ENCODE measurements at regions not wholly inside any gene's neighbourhood (a gene's known extent, or its start where the extent isn't known, plus 50 kb on each side); places are given as distances from the start of the nearest gene placed in this dataset.

DNA sequence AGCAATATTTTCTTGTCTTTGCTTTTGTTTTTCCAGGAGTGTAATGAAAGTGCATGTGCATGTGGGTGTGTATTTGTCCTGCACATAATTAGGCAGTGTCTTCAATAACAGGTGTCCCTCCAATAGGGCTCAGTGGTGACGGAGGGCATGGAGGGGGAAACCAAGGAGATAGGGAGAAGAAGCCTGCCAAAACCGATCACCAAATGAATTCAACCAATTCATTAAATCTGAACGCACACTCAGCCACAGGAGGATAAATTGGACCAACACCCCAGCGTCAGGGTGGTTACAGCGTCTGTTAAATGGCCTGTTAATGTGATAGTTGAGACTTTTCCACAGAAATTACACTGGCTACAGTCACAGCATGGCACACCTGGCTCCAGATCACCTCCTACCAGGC is 527.6 kb downstream of the CD83 start:
- TF ChIP-seq, protein P1, sequence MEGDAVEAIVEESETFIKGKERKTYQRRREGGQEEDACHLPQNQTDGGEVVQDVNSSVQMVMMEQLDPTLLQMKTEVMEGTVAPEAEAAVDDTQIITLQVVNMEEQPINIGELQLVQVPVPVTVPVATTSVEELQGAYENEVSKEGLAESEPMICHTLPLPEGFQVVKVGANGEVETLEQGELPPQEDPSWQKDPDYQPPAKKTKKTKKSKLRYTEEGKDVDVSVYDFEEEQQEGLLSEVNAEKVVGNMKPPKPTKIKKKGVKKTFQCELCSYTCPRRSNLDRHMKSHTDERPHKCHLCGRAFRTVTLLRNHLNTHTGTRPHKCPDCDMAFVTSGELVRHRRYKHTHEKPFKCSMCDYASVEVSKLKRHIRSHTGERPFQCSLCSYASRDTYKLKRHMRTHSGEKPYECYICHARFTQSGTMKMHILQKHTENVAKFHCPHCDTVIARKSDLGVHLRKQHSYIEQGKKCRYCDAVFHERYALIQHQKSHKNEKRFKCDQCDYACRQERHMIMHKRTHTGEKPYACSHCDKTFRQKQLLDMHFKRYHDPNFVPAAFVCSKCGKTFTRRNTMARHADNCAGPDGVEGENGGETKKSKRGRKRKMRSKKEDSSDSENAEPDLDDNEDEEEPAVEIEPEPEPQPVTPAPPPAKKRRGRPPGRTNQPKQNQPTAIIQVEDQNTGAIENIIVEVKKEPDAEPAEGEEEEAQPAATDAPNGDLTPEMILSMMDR (conservative IDR thresholded peaks at IDR 0.05): no peak
- no peaks in the 10 kb centered on the region for H3K27me3 Mint-ChIP-seq (ENCODE audit: low read depth)
- peaks cover 7% of the 10 kb centered on the region for H3K9me3 Mint-ChIP-seq
- no peak for DNase-seq (ENCODE audit: low read depth, low spot score)
- H3K36me3 Mint-ChIP-seq (ENCODE audit: low read depth): no peaks in the 10 kb centered on the region
- no peak overlapping the region for H3K27ac Mint-ChIP-seq (ENCODE audit: unreplicated experiment)
- peaks cover 25% of the 10 kb centered on the region for H3K4me1 Mint-ChIP-seq
- H3K4me3 Mint-ChIP-seq: no peak overlapping the region

DNA sequence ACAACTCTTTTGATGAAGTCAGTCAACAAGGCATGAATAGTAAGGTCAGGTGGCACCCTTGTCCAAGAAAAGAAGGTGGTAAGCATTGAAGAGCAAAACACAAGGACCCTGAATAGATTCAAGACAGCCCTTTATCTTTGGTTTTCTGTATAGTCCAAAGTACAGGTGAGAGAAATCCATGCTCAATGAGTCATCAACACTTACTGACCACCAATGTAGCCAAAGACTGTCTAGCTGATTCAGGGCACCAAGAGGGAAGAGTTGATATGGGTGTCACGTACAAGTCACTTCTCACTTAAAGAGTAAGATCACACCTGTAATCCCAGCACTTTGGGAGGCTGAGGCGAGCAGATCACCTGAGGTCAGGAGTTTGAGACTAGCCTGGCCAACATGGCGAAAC is 528.3 kb downstream of the CD83 start:
- Mint-ChIP-seq H3K27ac (ENCODE audit: unreplicated experiment) (no peak overlapping the region), H3K27me3 (ENCODE audit: low read depth) (no peaks in the 10 kb centered on the region), H3K36me3 (ENCODE audit: low read depth) (no peaks in the 10 kb centered on the region), H3K4me1 (peaks cover 19% of the 10 kb centered on the region), H3K9me3 (peaks cover 7% of the 10 kb centered on the region), H3K4me3 (no peak overlapping the region)
- DNase-seq (ENCODE audit: low read depth, low spot score): no peak
- TF ChIP-seq, protein P1 (conservative IDR thresholded peaks at IDR 0.05): no peak

DNA sequence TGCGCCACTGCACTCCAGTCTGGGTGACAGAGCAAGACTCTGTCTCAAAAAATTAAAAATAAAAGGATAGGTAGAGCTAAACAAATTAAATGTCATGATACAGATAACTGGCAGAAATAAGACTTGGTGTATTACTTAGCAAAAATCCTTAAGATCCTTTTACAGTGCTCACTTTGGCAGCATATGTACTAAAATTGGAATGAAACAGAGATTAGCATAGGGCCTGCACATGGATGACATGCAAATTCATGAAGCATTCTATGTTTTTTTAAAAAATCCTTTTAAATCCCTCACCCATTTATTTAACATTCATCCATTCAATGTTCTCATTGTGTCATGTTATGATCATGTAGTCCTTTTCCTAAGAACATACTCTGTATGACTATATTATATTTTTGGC is 528.8 kb downstream of the CD83 start:
- H3K4me3 Mint-ChIP-seq: no peak overlapping the region
- DNase-seq (ENCODE audit: low read depth, low spot score): no peak
- peaks cover 14% of the 10 kb centered on the region for H3K4me1 Mint-ChIP-seq
- H3K27ac Mint-ChIP-seq (ENCODE audit: unreplicated experiment): no peak overlapping the region
- peaks cover 7% of the 10 kb centered on the region for H3K9me3 Mint-ChIP-seq
- H3K36me3 Mint-ChIP-seq (ENCODE audit: low read depth): no peaks in the 10 kb centered on the region
- TF ChIP-seq, protein P1 (conservative IDR thresholded peaks at IDR 0.05): no peak
- H3K27me3 Mint-ChIP-seq (ENCODE audit: low read depth): no peaks in the 10 kb centered on the region

DNA sequence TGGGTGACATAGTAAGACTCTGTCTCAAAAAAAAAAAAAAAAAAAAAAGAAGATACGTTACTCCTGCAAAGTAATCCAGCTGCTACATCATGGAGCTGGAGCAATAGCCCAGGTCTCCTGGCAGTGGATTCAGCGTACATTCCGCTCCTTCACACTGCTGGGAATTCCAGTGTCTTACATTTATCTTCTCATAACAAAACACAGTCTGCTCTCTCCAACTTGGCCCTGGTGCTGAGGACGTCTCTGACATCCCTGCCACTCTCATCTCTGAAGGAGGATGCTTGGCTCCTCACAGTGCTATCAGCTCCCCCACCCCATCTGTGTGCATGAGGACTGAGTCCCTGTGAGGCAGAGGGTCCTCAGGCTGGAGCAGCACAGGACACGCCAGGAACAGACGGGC is 529.8 kb downstream of the CD83 start:
- peaks cover 4% of the 10 kb centered on the region for H3K4me1 Mint-ChIP-seq
- TF ChIP-seq, protein P1 (conservative IDR thresholded peaks at IDR 0.05): no peak
- DNase-seq (ENCODE audit: low read depth, low spot score): no peak
- peaks cover 7% of the 10 kb centered on the region for H3K9me3 Mint-ChIP-seq
- H3K27ac Mint-ChIP-seq (ENCODE audit: unreplicated experiment): no peak overlapping the region
- H3K27me3 Mint-ChIP-seq (ENCODE audit: low read depth): no peaks in the 10 kb centered on the region
- no peaks in the 10 kb centered on the region for H3K36me3 Mint-ChIP-seq (ENCODE audit: low read depth)
- H3K4me3 Mint-ChIP-seq: no peak overlapping the region

DNA sequence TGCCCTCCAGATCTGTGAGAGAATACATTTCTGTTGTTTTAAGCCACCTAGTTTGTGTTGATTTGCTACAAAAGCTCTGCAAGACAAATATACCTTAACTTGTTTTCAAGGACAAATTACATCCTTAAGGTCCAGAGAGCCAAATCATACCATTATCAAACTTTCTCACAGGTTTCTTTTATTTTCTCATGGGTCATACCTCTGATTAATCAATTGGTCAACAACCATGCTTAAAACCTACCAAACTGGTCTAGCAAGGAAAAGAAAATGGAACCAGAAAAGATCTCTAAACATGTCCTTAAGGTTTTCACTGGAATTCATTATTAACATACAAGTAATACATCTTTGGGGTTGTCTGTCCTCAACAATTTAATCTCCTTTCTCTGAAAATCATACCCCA is 535.0 kb downstream of the CD83 start:
- H3K9me3 Mint-ChIP-seq: peaks cover 7% of the 10 kb centered on the region
- peaks cover 4% of the 10 kb centered on the region for H3K4me1 Mint-ChIP-seq
- no peaks in the 10 kb centered on the region for H3K27me3 Mint-ChIP-seq (ENCODE audit: low read depth)
- no peaks in the 10 kb centered on the region for H3K36me3 Mint-ChIP-seq (ENCODE audit: low read depth)
- no peak overlapping the region for H3K27ac Mint-ChIP-seq (ENCODE audit: unreplicated experiment)
- TF ChIP-seq, protein P1 (conservative IDR thresholded peaks at IDR 0.05): no peak
- no peak for DNase-seq (ENCODE audit: low read depth, low spot score)
- no peak overlapping the region for H3K4me3 Mint-ChIP-seq
